ENCODE measurements at regions not wholly inside any gene's neighbourhood (a gene's known extent, or its start where the extent isn't known, plus 50 kb on each side); places are given as distances from the start of the nearest gene placed in this dataset.

DNA sequence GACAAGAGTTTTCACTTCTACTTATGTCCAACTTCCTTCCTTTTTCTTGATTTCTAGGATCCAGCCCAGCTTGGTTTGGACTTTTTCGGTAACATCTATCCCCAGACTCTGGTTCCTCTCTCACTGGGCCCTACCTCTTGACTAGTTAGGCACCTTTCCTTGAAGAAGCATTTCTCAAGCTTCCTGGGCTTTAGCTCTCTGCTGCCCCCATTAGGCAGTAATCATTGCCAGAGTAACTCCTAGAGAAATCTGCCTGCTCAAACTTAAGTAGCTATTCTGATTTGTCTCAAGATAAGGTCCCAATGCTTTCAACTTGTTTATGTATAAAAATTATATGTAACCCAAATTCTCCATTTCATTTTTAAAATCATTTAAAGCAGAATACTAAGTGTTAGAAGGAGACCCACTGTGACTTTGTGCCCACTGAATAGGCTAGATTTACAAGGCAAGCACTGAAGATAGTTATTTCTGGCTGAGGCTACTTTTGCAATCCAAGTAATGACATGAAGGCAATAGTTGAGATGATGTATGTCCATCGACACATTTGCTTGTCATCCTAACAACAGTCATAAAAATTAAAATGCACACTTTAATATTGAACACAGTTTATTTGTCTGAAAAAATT, 275.0 kb upstream of the G2E3 start:
- H3K9ac ChIP-seq, result no peak overlapping the region
- H3K27ac ChIP-seq, result no peak overlapping the region
- H3K4me1 ChIP-seq, result peaks cover 0 to 9% (median 0%) of the 10 kb centered on the region in 10 experiments; a peak in 3 of 20 replicates
- peak overlapping the region in 2 of 11 experiments; percentile 6 to 38; a peak in 2 of 22 replicates for H3K4me2 ChIP-seq
- no peaks in the 10 kb centered on the region for H3K9me3 ChIP-seq (replicated peaks in 1 of 11)
- H3K27me3 ChIP-seq, result no peaks in the 10 kb centered on the region
- no peak overlapping the region for H3K4me3 ChIP-seq
- H3K36me3 ChIP-seq, result no peaks in the 10 kb centered on the region
- H4K20me1 ChIP-seq, result no peaks in the 10 kb centered on the region
- TF ChIP-seq Cebpa-rat (IDR thresholded peaks at IDR 0.05), result no peak

DNA sequence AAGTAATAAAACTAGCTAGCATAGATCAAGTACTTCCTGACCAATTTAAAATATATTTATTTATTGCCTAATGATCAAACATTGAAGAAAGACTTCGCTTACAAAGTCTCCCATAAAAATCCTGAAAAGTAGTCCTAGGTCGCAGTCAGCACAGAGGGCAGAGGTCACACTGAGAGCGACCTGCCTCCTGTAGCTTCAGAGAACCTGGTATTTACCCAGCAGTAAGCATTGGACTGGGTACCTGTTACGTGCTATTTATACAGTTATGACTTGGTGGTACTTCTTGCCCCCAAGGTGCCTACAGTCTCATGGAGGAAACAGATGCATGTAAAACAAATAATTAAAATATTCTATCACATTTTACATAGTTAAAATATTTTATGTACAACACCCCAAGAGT, 274.1 kb upstream of the G2E3 start:
- no peaks in the 10 kb centered on the region for H3K36me3 ChIP-seq
- peaks cover 0 to 9% (median 0%) of the 10 kb centered on the region in 10 experiments; a peak in 3 of 20 replicates for H3K4me1 ChIP-seq
- no peaks in the 10 kb centered on the region for H3K9me3 ChIP-seq (replicated peaks in 1 of 11)
- H3K4me3 ChIP-seq, result no peak overlapping the region
- H4K20me1 ChIP-seq, result no peaks in the 10 kb centered on the region
- no peaks in the 10 kb centered on the region for H3K27me3 ChIP-seq
- no peak overlapping the region for H3K4me2 ChIP-seq
- TF ChIP-seq Cebpa-rat (IDR thresholded peaks at IDR 0.05), result no peak
- no peak overlapping the region for H3K27ac ChIP-seq
- H3K9ac ChIP-seq, result no peak overlapping the region

DNA sequence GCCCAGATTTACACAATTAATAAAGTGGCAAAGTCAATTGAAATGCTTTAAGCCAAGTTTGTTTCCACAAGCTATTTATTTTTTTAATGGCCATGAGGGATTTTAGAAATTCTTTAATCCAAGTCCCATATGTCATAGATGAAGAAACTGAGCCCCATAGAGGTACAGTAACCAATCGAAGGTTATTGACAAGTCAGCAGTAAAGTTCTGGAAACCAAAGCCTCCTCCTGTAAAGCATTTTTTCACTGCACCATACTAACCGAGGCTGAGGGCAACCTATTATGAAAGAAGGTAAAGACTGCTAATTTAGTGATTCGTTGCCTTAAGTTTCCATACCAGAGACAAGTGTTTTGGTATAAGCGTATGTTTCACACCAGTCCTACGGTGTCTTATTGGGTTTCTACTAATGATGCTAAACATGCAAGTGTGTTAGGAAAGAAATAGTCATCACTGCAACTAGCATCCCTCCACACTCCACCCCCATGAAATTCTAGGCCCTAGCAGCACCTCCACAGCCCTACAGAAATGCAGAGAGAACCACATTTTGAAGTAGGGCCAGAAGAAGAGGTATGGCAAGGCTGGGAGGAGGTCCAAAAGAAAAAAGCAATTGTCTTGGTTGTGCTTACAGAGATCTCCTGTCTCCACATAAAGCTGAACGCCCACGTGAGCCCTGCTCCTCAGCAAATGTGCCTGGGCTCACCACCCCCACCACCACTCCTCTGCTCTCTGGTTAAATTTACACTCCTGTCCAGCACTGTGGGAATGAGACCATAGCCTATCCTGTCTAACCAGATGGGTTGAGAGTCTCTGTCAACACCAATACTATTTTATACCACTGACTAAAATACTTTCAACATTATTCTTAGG, 271.1 kb upstream of the G2E3 start:
- peaks cover 0 to 9% (median 0%) of the 10 kb centered on the region in 10 experiments; a peak in 3 of 20 replicates for H3K4me1 ChIP-seq
- H3K36me3 ChIP-seq, result no peaks in the 10 kb centered on the region
- no peak overlapping the region for H3K9ac ChIP-seq
- no peak overlapping the region for H3K27ac ChIP-seq
- no peak for TF ChIP-seq Cebpa-rat (IDR thresholded peaks at IDR 0.05)
- H3K4me3 ChIP-seq, result no peak overlapping the region
- H3K9me3 ChIP-seq (replicated peaks in 1 of 11), result no peaks in the 10 kb centered on the region
- H3K4me2 ChIP-seq, result no peak overlapping the region
- no peaks in the 10 kb centered on the region for H4K20me1 ChIP-seq
- no peaks in the 10 kb centered on the region for H3K27me3 ChIP-seq

GRCh38 chr14:30290001-30290400, 269.0 kb upstream of the G2E3 start:
- no peaks in the 10 kb centered on the region for H3K4me1 ChIP-seq
- H3K4me2 ChIP-seq, result no peak overlapping the region
- no peaks in the 10 kb centered on the region for H3K27me3 ChIP-seq
- H4K20me1 ChIP-seq, result no peaks in the 10 kb centered on the region
- H3K36me3 ChIP-seq, result no peaks in the 10 kb centered on the region
- no peaks in the 10 kb centered on the region for H3K9me3 ChIP-seq (replicated peaks in 1 of 11)
- H3K4me3 ChIP-seq, result no peak overlapping the region
- TF ChIP-seq Cebpa-rat (IDR thresholded peaks at IDR 0.05), result no peak
- no peak overlapping the region for H3K27ac ChIP-seq
- no peak overlapping the region for H3K9ac ChIP-seq

DNA sequence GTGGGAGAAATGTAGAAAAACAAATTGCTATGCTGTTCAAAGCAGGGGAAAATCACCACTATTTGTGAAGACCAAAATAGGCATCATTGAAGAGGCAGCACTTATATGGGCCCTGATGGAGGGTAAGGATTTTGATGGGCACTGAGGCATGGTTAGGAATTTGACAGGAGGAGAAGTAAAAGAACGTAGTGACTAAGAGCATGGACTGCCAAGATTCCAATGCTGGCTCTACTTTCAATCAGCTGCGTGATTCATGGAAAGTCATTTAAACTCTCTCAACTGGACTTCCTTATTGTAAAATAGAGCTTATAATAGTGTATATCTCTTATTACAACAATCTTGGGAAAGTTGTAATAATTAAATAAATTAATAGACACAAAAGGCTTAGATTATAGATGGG, 267.7 kb upstream of the G2E3 start:
- no peaks in the 10 kb centered on the region for H3K27me3 ChIP-seq
- TF ChIP-seq Cebpa-rat (IDR thresholded peaks at IDR 0.05), result no peak
- no peak overlapping the region for H3K4me3 ChIP-seq
- H3K27ac ChIP-seq, result no peak overlapping the region
- H3K9ac ChIP-seq, result no peak overlapping the region
- no peaks in the 10 kb centered on the region for H3K36me3 ChIP-seq
- no peaks in the 10 kb centered on the region for H3K9me3 ChIP-seq (replicated peaks in 1 of 11)
- no peaks in the 10 kb centered on the region for H4K20me1 ChIP-seq
- no peaks in the 10 kb centered on the region for H3K4me1 ChIP-seq
- no peak overlapping the region for H3K4me2 ChIP-seq

DNA sequence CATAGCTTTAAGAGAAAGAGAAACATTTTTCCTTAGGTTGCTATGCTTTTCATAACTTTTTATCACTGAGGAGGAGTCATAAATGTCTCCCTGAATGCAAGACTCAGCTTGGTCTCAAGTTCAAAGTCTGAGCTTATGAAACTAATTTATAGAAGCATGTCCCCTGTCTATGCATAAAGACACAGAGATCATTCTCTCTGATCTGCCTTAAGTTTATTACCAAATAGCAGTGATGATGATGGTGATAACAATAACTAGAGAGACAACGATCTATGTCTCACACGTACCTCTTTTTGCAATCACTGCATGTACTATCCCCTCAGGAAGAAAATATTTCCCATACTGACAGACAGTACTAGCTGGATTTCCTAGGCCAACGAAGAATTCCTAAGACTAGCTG, 266.4 kb upstream of the G2E3 start:
- Histone ChIP-seq H3K9me3 (replicated peaks in 1 of 11) (no peaks in the 10 kb centered on the region), H3K4me1 (no peaks in the 10 kb centered on the region), H3K27me3 (no peaks in the 10 kb centered on the region), H3K4me2 (no peak overlapping the region), H3K27ac (no peak overlapping the region), H3K4me3 (no peak overlapping the region), H3K9ac (no peak overlapping the region), H4K20me1 (no peaks in the 10 kb centered on the region), H3K36me3 (no peaks in the 10 kb centered on the region)
- no peak for TF ChIP-seq Cebpa-rat (IDR thresholded peaks at IDR 0.05)

- Histone ChIP-seq H3K9me3 (replicated peaks in 1 of 11) (no peaks in the 10 kb centered on the region), H3K27ac (no peak overlapping the region), H3K27me3 (no peaks in the 10 kb centered on the region), H3K9ac (no peak overlapping the region), H4K20me1 (no peaks in the 10 kb centered on the region), H3K36me3 (no peaks in the 10 kb centered on the region), H3K4me2 (no peak overlapping the region), H3K4me3 (no peak overlapping the region), H3K4me1 (no peaks in the 10 kb centered on the region)
- no peak for TF ChIP-seq Cebpa-rat (IDR thresholded peaks at IDR 0.05)
Measured at GRCh38 chr14:30295980-30296379, 263.0 kb upstream of the G2E3 start.

- Histone ChIP-seq H3K27ac (no peak overlapping the region), H3K9ac (no peak overlapping the region), H3K4me3 (no peak overlapping the region), H3K9me3 (replicated peaks in 1 of 11) (no peaks in the 10 kb centered on the region), H3K36me3 (no peaks in the 10 kb centered on the region), H3K4me2 (no peak overlapping the region), H3K27me3 (no peaks in the 10 kb centered on the region), H3K4me1 (no peaks in the 10 kb centered on the region), H4K20me1 (no peaks in the 10 kb centered on the region)
- no peak for TF ChIP-seq Cebpa-rat (IDR thresholded peaks at IDR 0.05)
Measured at GRCh38 chr14:30296931-30297405, 262.0 kb upstream of the G2E3 start.

DNA sequence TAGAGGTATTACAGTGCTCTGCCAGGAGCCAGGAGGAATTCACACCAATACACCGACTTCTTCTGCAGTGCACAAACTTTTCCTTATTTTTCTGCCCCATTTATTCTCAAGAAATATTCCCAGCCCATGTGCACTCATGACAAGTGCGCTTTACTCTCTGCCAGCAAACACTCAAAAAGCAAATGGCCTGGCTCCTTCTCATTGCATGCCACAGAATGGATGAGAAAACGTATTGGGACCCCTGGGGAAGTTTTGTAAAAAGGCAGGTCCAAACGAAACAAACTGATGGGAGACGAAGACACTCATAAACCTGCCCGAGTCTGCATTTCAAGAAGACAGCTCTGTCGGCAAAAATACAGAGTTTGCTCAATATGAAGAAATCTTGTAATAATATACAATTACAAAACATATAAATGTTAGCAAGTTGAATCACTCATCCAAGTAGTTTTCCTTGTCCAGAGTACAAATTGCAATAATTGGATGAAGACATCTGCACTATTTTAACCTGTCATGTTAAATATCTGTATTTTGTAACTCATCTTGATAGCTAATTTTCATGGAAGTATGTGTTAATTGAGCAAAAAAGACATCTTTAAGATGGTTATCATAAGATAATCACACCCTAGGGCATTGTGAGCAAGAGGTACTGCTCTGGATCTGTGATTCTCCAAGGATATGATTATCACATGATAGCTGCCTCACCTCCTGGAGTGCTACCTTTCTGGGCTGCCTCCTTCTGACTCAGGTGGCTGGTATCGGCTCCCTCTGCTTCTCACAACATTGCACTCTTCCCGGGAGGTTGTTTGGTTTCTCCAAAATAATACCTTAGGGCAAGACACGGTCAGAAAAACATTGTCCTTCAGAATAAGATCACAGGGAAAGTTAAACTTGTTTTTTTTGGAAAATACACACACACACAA, 260.8 kb upstream of the G2E3 start:
- no peak for TF ChIP-seq Cebpa-rat (IDR thresholded peaks at IDR 0.05)
- no peak overlapping the region for H3K9ac ChIP-seq
- no peaks in the 10 kb centered on the region for H3K27me3 ChIP-seq
- H4K20me1 ChIP-seq, result no peaks in the 10 kb centered on the region
- no peak overlapping the region for H3K27ac ChIP-seq
- H3K36me3 ChIP-seq, result no peaks in the 10 kb centered on the region
- no peaks in the 10 kb centered on the region for H3K9me3 ChIP-seq (replicated peaks in 1 of 11)
- no peak overlapping the region for H3K4me3 ChIP-seq
- H3K4me2 ChIP-seq, result no peak overlapping the region
- no peaks in the 10 kb centered on the region for H3K4me1 ChIP-seq

Data from BLaER1 treated with 17β-estradiol and CSF1 and Interleukin-3, amounts not matched to agents 10 nM and 100 nM (cell line).